ENCODE measurements at regions not wholly inside any gene's neighbourhood (a gene's known extent, or its start where the extent isn't known, plus 50 kb on each side); places are given as distances from the start of the nearest gene placed in this dataset.
"Not testable (repeated sequence)": the region's sequence is repeated elsewhere in the genome, so short reads cannot be mapped to it uniquely, and the experiment has no call there.

DNA sequence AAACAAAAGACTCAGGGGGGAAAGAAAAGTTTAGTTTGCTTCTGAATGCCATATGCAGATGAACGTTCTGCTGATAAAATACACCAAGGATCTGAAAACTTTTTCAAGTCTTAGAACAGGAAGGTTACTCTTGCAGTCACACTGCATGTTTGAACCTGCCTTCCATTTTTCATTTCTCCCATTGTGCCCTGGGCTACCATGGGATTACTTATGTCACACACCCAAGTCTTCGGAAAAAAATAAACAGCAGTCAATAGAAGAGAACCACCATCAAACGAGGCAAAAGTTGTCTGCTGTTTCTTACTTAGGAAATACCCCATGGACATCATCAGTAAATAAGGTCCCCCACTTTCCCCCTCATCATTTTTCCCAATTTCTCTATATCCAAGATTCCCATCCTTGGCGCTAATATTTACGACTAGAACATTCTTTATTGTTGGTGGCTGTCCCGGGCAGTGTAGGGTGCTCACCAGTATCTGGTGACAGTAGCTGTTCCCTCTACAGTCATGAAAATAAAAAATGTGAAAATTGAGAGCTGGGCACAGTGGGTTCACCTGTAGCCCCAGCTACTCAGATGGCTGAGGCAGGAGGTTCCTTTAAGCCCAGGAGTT lies 202.5 kb downstream of the BCAS1 start:
- H3K36me3 ChIP-seq = no peaks in the 10 kb centered on the region
- H3K27ac ChIP-seq = peak overlapping the region; percentile 85
- no peak for DNase-seq (ENCODE audit: extremely low spot score in 2 of 2)
- H3K9me3 ChIP-seq = no peaks in the 10 kb centered on the region
- intact Hi-C loops (cut with DNase I) = no loop called here
- no peak overlapping the region for H3K4me3 ChIP-seq
- TF ChIP-seq POLR2AphosphoS5 (IDR thresholded peaks at IDR 0.05; ENCODE audit: insufficient read depth in 1 of 2, low read depth in 1 of 2) = peak in 1 of 2 donors; percentile 15
- TF ChIP-seq, protein P1, sequence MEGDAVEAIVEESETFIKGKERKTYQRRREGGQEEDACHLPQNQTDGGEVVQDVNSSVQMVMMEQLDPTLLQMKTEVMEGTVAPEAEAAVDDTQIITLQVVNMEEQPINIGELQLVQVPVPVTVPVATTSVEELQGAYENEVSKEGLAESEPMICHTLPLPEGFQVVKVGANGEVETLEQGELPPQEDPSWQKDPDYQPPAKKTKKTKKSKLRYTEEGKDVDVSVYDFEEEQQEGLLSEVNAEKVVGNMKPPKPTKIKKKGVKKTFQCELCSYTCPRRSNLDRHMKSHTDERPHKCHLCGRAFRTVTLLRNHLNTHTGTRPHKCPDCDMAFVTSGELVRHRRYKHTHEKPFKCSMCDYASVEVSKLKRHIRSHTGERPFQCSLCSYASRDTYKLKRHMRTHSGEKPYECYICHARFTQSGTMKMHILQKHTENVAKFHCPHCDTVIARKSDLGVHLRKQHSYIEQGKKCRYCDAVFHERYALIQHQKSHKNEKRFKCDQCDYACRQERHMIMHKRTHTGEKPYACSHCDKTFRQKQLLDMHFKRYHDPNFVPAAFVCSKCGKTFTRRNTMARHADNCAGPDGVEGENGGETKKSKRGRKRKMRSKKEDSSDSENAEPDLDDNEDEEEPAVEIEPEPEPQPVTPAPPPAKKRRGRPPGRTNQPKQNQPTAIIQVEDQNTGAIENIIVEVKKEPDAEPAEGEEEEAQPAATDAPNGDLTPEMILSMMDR (IDR thresholded peaks at IDR 0.05) = no peak
- H3K4me1 ChIP-seq = peaks cover 46% of the 10 kb centered on the region
- no peaks in the 10 kb centered on the region for H3K27me3 ChIP-seq

DNA sequence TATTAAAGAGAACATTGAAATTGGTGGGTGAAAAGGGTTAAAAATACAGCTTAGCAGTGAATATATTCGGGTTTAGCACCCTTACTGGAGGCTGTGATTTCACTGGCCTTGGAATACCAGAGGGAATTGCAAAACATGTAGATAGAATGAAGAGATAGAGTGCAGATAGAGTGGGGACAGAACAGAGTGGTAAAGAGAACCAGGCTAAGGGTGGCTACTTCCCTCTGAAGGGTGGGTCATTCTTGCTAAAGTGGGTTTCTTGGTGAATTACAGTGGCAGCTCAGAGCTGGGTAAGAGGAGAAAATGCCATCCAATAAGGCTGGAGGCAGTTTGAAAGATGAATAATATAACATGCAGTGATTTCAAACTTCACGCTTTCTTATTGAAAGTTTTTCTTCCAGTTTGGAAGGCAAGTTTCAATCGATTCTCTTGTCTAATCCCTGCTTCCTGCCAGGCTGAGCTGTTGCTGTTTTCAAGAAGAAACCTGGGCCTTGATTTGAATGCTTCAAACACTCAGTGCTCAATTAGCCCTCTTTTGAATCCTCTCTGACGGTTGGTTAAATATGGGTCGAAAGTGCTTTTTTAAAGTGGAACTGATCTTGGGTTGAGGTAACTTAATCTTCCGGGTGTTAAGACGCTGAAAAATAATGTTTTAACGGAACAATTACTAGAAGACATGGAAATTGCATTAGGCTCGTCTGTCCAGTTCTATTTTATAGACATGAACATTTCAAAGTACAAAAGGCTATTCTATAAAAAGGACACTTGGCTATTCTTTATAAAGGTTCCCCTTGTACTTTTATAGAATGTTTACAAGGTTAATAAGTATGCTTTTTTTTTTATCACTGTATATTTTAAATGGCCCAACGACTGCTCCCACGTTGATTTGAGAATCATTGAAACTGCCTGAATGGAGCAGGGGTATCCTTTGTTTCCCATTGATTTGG lies 203.3 kb downstream of the BCAS1 start:
- TF ChIP-seq POLR2A (IDR thresholded peaks at IDR 0.05) (no peak), POLR2AphosphoS5 (IDR thresholded peaks at IDR 0.05; ENCODE audit: insufficient read depth in 1 of 2, low read depth in 1 of 2) (no peak)
- TF ChIP-seq, protein P1 (IDR thresholded peaks at IDR 0.05) = no peak
- no peak for DNase-seq (ENCODE audit: extremely low spot score in 2 of 2)
- H3K4me3 ChIP-seq = peak overlapping the region in 1 of 2 donors; percentile 13
- H3K4me1 ChIP-seq = peaks cover 40% of the 10 kb centered on the region
- peak overlapping the region; percentile 85 for H3K27ac ChIP-seq
- H3K27me3 ChIP-seq = no peaks in the 10 kb centered on the region
- H3K36me3 ChIP-seq = no peaks in the 10 kb centered on the region
- intact Hi-C loops (cut with DNase I) = no loop called here
- H3K9me3 ChIP-seq = no peaks in the 10 kb centered on the region

DNA sequence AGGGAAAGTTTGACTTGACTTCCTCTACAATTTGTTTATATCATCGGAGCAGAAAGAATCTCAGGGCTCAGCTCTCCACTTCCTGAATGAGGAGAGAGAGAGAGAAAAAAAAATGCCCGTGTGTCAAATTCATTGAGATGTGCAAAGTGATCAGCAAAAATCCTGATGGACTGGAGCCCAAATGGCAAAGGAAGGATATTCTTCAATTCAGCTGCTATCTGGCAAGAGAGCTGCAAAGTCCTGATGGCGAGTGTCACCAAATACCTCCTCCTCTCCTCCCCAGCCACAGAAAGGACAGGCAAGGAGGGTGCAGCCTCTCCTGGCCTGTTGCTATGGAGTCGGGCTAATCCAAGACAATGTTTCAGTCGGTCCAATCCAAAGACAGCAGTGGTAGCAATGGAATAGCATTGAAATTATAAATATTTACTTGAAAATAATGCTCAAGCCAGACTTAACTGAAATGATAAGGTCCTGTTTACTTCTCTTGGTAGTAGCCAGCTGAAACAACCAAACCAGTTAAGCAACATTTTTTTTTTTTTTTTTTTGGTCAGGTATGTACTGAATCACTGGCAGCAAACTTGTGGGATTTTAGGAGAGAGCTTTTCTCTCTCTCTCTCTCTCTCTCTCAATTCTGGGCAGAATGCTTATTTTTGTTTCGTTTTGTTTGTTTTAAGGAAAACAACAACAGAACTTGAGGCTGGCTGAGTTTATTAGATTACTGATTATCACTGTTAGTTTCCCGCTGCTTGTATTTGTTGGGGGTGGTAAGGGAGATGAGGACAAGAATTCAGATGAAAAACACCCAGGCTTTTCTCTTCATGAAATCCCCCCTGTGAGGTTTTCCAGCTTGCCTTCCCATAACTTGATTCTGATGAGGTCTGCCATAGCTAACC lies 204.2 kb downstream of the BCAS1 start:
- Histone ChIP-seq H3K27me3 (no peaks in the 10 kb centered on the region), H3K9me3 (no peaks in the 10 kb centered on the region), H3K36me3 (no peaks in the 10 kb centered on the region), H3K27ac (peak overlapping the region; percentile 85), H3K4me3 (peak overlapping the region in 1 of 2 donors; percentile 13), H3K4me1 (peaks cover 38% of the 10 kb centered on the region)
- intact Hi-C loops (cut with DNase I) = no loop called here
- no peak for TF ChIP-seq POLR2AphosphoS5 (IDR thresholded peaks at IDR 0.05; ENCODE audit: insufficient read depth in 1 of 2, low read depth in 1 of 2)
- TF ChIP-seq, protein P1 (IDR thresholded peaks at IDR 0.05) = no peak
- TF ChIP-seq POLR2A (IDR thresholded peaks at IDR 0.05) = no peak
- DNase-seq (ENCODE audit: extremely low spot score in 2 of 2) = no peak

DNA sequence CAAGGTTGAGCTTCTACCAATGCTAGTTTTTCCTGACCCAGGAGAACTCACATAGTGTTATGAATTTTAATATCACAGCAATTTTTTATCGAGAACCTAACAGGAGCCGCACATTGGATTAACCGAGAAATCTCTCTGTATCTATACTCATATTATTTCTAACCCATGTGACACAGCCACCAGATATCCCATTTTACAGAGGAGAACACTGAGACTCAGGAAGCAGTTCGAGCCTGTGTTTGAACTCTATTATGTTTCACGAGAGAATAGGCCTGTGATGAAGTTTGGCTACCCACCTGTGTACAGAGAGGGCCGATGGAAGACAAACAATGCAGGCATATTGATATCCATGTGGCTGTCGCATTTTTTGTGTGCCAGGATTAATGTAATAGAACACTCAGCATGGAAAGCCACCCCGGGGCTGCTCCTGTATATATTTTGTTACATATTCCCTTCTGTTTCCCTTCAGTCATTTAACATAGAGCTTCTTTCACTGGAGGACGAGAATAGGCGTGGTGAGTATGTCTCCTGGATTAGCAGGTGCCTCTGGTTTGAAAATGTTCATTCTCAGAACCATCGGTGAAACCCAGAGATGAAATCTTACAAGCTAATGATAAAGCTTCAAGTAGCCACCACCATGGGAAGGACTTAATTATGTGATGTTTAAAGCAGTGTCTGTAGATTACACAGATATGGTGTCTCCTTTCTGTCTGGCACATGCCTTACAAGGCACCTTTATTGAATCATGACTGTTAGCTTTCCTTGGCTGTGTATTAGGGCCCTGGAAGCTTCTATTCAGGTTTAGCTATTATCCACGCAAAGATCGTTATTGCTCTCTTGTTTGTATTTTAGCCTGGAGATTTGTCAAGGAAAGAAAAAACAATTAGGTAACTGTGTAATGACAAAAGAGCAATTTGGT lies 205.4 kb downstream of the BCAS1 start:
- DNase-seq (ENCODE audit: extremely low spot score in 2 of 2); H3K4me3 ChIP-seq; intact Hi-C loops (cut with DNase I); H3K9me3 ChIP-seq; H3K27me3 ChIP-seq; H3K36me3 ChIP-seq: not testable (repeated sequence)
- Histone ChIP-seq H3K4me1 (peaks cover 38% of the 10 kb centered on the region), H3K27ac (peak overlapping the region; percentile 55)

DNA sequence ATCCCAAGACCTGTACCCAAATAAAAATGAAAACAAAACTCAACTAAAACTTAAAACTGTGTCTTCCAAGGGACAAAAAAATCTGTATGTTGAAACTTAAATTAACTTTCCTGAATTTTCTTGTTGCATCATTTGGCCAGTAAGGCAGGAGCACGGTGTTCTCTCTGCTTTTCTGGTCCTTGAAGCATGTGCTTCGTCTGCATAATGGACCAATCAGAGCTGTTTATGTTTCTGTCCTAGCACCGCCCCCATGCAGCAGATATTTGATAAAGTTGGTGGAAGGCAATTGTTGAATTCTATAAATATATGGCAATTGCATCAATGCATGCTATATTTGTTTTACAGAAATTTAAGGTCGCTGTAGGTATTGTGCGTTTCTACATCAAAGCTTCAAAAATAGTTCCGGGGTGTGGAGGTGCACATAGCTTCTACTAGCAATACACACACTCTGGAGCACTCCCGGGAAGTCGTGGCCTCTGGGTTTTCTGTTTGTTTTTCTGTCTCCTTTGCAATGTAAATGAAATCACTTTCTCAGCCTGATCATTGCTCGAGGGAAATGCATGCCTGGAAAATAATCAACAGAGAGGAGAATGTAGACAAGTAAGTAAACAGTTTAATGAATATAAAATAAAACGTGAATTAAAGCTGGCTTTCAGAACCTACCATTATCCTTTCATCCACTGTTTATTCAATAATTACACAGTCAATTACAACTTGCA lies 206.3 kb downstream of the BCAS1 start:
- Histone ChIP-seq H3K4me1 (peaks cover 33% of the 10 kb centered on the region), H3K27ac (peak overlapping the region; percentile 55)
- H3K9me3 ChIP-seq; H3K36me3 ChIP-seq; H3K4me3 ChIP-seq; intact Hi-C loops (cut with DNase I); DNase-seq (ENCODE audit: extremely low spot score in 2 of 2); H3K27me3 ChIP-seq: not testable (repeated sequence)

DNA sequence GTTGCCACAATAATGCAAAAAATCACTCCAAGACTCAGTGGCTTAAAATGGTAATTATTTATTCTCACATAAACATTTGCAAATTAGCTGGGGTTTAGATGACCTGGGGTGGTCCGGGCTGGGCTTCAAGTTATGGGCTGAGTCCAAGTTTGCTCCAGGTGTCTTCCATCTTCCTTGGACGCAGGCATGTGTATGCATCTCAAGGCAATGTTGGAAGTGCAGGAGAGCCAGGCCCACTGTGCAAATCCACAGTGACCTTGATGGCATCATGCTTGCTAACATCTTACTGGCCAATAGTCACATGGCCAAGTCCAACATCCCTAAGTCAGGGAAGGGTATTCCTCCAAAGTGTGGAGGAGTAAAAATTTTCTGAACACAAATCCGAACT lies 206.9 kb downstream of the BCAS1 start:
- H3K27ac ChIP-seq; DNase-seq (ENCODE audit: extremely low spot score in 2 of 2): not testable (repeated sequence)

DNA sequence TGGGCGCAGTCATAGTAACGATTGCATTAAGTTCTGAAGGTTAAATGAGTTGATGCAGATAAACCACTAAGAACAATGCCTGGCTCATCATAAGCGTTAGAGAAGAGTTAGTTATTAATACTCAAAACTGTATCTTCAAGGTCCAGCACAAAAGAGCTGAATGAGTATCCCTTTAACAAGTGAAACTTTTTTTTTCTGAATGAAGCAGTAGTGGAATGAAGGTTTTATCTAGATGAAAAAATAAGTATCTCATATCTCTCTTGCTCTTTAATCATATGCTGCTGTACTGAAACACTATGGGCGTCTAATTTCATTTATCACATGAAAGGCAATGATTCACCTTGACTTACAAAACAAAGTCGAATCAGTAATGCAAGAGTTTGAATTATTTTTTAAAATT lies 207.4 kb downstream of the BCAS1 start:
- H3K9me3 ChIP-seq; H3K36me3 ChIP-seq; H3K27me3 ChIP-seq; intact Hi-C loops (cut with DNase I); DNase-seq (ENCODE audit: extremely low spot score in 2 of 2); H3K27ac ChIP-seq; H3K4me3 ChIP-seq: not testable (repeated sequence)
- peaks cover 37% of the 10 kb centered on the region for H3K4me1 ChIP-seq

More for the DNA sequence above, 206.9 kb downstream of the BCAS1 start:
- H3K9me3 ChIP-seq; H3K27me3 ChIP-seq; H3K36me3 ChIP-seq; H3K4me3 ChIP-seq; intact Hi-C loops (cut with DNase I): not testable (repeated sequence)
- peaks cover 33% of the 10 kb centered on the region for H3K4me1 ChIP-seq

DNA sequence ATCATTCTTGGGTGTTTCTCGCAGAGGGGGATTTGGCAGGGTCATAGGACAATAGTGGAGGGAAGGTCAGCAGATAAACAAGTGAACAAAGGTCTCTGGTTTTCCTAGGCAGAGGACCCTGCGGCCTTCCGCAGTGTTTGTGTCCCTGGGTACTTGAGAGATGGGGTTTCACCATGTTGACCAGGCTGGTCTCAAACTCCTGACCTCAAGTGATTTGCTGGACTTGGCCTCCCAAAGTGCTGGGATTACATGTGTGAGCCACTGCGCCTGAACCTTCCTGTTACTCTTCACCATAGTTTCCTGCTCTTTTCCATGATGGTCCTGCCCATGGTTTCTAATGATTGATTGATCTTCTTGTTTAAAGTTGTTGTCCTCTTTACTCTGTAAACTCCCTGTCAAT lies 207.9 kb downstream of the BCAS1 start:
- H3K27ac ChIP-seq; H3K4me3 ChIP-seq; H3K27me3 ChIP-seq; intact Hi-C loops (cut with DNase I); H3K36me3 ChIP-seq; DNase-seq (ENCODE audit: extremely low spot score in 2 of 2); H3K9me3 ChIP-seq: not testable (repeated sequence)
- H3K4me1 ChIP-seq = peaks cover 37% of the 10 kb centered on the region

All from vagina (tissue), 2 donors.